NCI-H1092 treated with DMSO at 0.1 percent for 48 hours (cell line): ENCODE measurements at regions not wholly inside any gene's neighbourhood (a gene's known extent, or its start where the extent isn't known, plus 50 kb on each side); places are given as distances from the start of the nearest gene placed in this dataset.
"Not testable (repeated sequence)": the region's sequence is repeated elsewhere in the genome, so short reads cannot be mapped to it uniquely, and the experiment has no call there.

Experiments used
- DNase-seq: peaks from one replicate; lab custom pipeline; 2025; lab: John Stamatoyannopoulos, UW

DNA sequence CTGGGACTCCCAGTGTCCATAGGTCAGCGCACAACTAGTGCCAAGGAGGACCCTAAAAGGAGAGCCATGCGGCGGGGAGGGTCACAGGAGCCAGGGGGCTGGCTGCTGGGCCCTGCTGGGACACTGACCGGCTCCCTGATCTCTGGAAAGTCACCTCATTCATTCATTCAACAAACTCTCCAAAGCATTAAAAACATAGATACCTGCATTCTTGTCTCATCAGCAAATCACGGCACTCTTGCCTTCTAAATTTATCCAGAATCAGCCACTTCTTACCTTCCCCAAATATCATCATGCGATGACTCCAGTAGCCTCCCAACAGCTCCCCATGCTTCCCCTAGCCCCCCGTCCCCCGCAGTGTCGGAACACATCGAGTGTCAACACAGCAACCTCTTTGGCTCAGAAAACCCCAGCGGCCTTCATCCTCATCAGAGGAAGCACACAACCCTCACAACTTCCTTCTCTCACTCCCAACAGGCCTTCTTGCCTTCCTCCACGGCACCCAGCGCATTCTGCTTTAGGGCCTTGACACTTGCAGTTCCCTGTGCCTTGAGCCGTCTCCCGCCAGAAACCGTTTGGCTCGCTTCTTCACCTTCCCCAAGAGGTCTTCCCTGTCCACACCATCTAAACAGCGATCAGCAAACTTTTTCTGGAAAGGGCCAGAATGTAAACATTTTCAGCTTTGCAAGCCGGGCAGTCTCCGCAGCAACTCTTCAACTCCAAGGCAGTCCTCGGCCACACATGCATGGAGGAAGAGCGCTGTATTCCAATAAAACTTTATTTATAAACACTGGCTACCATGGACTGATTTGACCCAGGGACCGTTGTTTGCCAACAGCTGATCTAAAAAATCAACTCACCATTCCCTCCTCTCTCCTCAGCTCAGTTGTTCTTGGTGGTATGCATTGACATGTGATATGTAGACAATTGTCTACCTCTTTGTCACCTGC lies 119.5 kb upstream of the TNRC6C start:
- no peak for DNase-seq

DNA sequence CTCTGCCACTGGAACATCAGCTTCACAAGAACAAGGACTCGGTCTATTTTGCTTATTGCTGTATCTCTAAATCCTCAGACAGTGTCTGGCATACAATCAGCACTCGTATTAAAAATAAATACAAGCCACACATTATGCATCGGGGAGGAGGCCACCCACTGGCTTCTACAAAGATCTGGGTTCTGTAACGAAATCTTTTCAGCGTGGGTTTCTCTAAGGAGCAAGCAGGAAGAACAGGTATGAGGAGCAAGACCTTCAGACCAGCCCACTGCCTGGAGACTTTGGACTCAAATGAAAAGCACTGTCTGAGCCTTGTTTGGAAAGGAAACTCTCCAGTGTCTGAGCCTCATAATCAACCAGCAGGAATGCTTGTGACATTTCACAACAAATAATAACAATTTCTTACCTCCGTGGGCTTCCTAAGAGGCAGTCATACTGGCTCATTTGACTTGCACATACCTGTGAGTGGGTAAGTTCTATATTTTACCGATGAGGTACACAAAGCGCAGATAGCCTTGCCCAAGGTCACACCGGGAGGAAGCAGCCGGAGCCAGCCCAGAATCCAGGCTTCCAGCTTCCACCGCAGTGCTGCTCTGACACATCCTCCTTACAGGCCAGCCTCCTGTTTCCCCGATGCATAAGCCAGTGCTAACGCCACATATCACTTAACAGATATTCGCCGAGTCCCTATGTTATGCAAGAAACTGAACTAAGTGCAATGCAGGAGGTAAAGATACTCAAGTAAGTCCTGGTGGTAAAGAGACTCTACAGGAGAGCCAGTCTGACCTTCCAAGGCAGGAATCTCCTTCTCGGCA lies 118.6 kb upstream of the TNRC6C start:
- DNase-seq, result no peak

DNA sequence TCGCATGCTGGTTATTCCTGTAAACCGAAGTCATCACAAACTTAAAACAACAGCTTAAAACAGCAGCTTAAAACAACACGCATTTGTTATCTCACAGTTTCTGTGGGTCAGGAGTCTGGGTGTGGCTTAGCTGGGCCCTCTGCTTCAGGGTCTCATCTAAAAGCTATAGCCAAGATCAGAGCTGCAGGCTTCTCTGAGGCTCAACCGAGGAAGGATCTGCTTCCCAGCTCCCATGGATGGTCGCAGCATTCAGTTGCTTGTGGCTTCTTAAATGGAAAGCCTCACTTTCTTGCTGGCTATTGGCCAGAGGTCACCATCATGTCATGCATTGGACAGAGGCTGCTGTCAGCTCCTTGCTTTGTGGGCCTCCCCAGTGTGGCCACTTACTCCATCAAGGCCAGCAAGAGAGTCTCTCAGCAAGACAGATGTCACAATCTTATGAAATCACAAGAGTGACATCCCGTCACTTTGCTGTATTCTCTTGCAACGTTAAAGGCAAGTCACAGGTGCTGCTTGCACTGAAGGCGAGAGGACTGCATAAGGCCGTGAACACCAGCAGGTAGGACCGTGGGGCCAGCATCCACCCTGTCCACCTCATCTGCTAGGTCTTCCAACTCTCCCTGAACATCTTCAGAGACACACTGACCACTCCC lies 117.9 kb upstream of the TNRC6C start:
- no peak for DNase-seq

DNA sequence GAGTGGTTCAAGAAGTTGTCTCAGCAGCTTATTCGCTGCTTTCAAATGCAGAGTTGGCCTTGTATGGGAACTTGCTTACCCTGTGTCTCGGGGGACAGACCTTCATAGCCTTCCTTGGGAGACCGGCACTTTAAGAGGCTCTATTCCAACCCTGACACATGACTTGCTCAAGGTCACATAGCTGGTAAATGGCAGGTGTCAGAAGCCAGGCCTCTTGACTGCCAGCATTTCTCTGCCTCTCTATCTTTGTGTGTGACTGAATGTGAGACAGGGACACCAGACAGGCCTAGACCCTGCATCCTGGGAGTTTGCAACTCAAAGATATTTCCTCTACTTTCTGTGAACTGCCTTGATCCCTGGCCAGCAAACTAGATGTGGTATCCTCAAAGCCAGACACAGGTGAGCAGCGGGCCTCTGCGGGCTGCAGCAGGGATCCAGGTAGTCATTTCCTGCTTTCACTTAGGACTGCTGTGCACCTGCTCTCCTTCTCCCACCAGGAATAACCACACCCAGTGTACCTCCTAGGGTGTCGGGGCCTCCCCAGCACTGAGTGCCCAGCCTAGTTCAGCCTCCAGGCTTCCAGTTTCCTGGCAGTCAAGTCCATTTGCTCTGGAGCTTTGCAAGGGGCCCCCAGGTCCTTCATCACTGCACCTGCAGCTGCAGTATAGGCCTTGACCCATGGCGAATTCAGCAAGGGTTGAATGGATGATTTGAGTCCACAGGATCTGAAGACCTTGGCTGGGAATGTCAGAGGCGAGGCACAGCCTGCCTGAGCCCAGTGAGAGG lies 116.6 kb upstream of the TNRC6C start:
- peak; percentile 4 for DNase-seq

DNA sequence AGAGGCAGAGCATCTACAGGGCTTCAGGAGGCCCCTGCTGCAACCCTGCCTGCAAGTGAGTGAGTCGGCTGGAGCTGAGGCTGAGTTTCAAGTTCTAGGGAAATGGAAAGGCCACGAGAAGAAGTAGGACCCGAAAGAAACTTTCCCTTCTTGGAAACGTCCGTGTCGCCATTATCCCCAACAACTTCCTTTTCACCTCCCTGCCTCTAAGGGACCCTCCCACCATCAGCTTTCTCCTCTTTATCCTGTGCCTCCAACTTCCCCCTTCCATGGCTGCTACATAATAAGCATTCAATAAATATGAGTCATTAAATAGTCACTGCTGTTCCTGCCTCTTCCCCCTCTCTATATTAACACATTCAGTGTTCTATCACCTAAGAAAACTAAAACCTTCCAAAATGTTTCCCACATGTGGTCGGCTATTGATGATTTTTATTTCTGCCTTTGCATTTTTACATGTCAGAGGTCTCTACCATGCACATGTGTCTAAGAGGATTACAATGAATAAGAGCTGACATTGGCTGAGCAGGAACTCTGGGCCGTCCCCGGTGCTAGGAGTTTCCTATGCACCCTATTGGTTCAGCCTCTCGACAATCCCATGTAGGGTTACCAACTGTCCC lies 115.9 kb upstream of the TNRC6C start:
- no peak for DNase-seq

DNA sequence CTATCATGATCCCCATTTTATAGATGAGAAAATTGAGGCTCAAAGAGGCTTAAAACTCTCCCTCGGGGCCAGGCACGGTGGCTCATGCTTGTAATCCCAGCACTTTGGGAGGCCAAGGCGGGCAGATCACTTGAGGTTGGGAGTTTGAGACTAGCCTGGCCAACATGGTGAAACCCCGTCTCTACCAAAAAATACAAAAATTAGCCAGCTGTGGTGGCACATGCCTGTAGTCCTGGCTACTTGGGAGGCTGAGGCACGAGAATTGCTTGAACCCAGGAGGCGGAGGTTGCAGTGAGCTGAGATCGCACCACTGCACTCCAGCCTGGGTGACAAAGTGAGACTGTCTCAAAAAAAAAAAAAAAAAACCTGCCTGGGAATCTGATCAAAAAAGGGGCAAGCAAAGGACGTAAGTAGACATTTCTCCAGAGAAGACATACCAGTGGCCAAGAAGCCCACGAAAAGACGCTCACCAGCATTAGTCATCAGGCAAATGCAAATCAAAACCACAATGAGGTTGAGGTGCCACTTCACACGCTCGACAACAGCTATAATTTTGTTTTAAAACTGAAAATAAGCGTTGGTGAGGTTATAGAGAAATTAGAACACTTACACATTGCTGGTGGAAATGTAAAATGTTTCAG lies 115.1 kb upstream of the TNRC6C start:
- not testable (repeated sequence) for DNase-seq

DNA sequence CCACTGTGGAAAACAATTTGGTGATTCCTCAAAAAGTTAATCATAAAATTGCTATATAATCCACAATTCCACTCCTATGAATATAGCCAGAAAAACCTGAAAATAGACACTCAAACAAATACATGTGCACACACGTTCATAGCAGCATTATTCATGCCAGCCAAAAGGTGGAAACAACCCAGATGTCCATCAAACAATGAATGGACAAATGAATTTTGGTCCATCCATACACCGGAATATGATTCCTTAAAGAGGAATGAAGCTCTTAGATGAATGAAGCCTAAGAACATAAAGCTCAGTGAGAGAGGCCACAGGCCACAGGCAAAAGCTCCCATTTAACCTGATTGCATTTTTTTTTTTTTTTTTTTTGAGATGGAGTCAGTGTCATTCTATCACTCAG lies 114.6 kb upstream of the TNRC6C start:
- no peak for DNase-seq

DNA sequence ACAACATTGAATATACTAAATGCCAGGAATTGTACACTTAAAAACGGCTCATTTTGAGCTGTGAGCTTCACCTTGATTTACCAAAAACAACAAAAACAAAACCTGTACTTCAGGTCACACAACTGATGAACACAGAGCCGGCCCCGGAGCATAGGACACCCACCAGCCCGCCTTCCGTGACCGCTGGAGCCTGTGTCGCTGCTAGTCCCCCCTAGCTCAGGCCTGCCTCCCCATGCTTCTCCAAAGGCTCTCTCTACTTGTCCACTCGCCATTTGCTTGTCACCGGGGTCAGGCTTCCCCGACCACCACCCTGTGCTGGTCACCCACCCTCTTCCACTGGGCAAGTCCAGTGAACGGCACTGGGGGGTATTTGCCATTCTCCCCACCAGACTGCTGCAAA lies 113.8 kb upstream of the TNRC6C start:
- no peak for DNase-seq

DNA sequence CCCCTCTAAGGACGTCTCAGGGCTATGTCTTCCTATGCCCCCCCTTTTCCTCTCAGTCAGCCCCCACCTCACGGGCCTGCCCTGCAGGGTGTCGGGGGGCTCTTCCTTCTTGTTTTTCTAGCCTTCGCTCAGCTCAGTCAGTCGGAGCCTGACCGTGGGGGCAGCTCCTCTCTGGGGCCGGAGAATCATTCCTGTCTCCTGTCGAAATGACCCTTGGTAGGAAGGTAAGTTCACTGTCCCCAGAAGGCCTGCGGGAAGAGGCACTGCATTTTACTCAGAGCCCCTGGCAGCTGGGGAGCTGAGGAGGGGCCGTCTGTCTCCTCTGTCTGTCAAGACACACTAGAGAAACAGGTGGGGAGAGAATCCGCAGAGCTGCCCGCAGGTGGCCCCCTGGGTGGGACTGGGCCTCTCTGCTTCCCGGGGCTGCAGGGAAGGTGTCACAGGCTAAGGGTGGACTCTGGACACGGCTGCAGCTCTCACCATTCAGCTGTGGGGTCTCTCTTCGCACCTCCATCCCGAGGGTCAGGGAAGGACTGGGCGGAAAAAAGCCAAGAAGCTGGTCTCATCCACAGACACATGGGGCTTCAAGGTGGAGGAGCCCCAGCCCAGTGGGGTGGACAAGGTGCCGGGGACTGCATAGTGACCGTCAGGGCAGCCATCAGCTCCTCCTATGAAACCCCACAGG lies 112.8 kb upstream of the TNRC6C start:
- no peak for DNase-seq

DNA sequence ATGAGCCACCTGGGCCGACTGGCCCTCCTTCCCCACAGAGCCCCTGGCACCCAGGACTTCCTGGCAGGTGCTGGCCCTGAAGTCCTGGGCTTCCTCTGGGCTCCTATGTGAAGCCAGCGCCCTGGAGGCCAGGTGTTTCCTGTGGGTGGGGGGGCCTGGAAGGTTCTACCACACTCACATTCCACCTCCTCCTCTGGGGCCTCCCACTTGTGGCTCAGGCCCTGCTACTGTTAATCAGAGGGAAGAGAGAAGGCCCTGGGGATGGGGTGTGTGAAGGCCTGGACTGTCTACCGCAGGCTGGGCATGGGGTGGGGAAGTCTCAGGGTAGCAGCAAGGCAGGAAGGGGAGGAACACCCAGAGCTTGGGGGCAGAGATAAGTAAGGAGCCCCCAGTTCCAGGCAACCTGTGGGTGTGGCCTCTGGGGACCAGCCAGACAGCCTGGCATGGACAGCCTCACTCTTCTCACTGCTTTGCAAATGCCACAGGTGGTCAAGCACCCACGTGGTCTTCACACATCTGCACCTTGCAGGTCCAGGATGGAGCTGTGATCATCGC lies 111.9 kb upstream of the TNRC6C start:
- DNase-seq, result no peak

DNA sequence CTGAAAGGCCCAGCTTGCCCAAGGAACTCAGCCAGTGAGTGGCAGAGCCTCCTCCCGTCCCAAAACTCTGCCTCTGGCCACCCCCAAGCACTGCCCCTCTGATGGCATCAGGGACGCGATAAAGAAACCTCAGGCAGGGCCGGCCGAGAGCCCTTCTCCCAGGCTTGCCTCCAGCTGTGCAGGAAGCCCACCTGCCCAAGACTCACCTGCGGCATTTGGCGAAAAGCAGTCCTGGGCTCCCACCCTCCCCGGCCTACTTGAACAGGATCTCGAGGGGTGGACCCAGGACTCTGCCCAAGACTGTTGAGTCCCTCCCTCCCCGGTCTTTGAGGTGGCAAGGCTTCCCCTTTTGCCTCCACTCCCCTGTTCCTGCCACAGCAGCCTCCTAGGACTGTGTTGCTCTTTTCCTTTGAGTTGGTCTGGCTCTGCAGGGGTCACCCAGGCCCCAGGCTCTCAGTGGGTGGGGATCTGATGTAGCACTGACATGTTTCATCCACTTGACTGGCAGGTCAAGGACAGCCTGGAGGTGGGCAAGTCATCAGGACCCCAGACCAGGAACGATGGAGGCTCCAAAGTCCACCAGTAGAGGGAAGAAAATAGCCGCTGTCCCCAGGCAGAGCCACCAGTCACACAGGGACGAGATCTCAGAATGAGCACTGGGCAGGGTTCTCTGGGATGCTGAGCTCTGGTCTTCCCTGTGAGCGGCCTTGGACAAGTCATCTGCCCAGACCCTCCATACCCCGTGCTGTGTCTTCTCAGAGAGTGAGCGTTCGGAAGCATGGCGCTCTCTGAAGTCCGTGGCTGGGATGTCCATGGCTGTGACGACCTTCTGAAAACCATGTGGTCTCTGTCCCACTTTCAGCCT lies 111.0 kb upstream of the TNRC6C start:
- no peak for DNase-seq

DNA sequence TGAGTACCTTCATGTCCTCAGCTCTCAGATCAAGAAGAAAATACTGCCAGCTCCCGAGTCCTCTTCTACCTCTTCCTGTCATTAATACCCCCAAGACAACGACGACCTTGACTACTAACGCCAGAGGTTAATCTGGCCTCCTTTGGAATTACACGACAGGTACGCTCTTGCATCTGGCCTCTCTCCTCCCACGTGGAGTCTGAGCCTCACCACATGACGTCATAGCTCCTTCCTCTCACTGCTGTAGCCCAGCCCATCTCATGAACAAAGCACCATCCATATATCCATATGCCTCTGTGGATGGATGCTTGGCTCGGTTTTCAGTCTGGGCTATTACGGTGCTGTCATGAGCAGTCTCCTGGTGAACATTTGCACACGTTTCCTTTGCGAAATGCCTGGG lies 110.2 kb upstream of the TNRC6C start:
- no peak for DNase-seq

DNA sequence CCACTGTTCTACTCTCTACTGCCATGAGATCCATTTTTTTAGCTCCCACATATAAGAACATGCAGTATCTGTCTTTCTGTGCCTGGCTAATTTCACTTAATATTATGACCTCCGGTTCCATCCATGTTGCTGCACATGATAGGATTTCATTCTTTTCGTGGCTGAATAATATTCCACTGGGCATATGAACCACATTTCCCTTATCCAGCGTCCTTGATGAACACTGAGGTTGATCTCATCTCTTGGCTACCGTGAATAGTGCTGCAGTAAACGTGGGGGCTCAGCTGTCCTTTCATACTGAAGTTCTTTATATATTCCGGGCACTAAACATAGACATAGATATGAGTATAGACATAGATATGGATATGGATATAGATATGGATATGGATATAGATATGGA lies 109.3 kb upstream of the TNRC6C start:
- no peak for DNase-seq

DNA sequence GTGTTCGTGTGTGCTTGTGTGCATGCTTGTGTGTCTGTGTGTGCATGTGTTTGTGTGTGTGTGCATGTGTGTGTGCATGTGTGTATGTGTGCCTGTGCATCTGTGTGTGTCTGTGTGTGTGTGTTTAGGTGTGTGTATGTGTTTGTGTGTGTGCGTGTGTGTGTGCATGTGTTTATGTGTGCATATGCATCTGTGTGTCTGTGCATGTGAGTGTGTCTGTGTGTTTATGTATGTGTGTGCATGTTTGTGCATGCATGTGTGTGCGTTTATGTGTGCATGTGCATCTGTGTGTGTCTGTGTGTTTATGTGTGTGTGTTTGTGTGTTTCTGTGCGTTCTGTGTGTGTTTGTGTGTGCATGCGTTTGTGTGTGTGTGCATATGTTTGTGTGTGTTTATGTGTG lies 106.6 kb upstream of the TNRC6C start:
- DNase-seq, result no peak

DNA sequence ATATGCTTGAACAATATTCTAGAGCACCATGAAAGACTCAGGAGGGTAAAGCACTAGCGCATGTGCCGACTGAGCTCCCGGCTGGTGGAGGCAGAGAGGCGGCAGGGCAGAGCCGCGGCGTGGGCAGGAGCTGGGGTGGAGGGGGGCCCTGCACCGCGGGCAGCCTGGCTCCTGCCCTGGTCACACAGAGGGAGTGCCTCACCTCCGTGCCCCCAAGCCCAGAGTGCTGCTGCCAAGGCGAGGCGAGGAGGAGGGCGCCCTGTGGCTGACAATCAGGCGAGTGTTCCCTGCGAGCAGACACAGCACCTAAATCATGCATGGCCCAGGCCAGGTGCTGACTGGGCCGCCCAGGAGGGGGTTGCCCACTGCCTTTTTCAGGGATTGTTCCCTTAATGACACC lies 105.8 kb upstream of the TNRC6C start:
- no peak for DNase-seq

DNA sequence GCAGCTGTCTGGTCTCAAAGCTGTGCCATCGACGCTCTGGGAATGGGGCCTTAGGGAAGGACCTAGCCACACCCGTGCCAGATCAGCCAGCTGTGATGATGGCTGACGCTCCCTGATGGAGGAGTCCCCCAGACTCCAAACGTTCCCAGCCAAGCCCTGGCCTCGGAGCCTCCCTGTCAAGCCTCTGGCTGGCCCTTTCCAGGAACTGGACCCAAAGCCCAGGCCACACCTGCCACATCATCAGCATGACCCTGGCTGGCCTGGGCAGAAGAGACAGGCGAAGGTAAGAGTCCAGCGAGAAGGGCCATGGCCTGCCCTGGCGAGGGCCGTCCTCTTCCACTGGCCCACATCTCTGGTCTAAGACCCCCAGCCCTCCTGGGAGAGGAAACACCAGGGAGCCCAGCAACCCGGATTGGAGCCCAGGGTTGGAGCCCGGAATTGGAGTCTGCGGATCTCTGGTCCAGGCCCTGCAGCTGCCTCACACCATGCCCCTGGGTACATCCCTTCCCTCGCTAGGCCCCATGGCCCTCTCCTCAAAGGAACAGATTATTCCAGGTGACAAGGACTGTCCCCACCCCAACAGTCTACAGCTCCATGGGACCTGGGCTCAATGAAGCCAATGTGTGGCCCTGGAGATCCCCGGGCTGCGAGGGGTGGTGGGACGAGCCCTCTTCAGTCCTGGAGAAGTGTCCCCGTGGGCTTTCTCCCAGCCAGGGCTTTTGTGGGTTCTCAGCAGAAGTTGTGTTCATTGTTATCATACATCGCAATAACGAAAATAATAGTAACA lies 105.1 kb upstream of the TNRC6C start:
- DNase-seq, result no peak

DNA sequence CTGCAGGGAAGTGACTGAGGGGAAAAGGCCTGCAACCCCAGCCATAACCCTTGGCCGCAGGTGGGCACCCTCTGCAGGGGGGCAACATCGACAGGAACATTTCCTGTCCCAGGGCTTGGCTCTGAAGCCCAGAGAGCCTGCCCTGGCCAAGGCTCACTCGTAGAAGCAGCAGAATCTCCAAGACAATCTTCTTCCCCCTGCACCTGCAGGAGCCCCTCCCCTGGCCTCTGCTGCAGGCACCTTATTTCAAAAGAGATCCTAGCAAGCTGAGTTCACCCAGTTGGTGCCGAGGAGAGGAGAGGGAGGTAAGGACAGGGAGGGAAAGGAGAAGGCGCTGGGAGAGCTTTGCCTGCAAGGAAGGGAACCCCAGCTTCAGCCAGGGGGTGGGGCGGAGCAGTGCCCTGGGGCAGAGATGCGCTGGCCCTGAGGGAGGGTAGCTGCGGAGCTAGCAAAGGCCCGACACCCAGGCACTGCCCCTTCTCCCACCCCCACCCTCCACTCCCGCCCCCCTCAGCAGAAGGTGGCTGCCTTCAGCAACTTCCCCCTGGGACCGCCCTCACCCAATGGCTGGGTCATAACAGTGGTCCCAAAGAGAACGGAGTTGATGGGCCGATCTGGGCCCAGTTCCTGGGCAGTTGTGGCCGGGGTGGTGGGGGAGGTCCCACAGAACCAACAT lies 104.3 kb upstream of the TNRC6C start:
- no peak for DNase-seq
